GM18867 (cell line): ENCODE measurements at regions not wholly inside any gene's neighbourhood (a gene's known extent, or its start where the extent isn't known, plus 50 kb on each side); places are given as distances from the start of the nearest gene placed in this dataset.

Experiments used
- ATAC-seq: cut with Tn5 transposase; IDR thresholded peaks from one replicate; pipeline ENCODE4 v1.9.1; 2021; ENCODE audit warnings: mild to moderate bottlenecking, moderate library complexity; ENCODE audit not compliant: unreplicated experiment

- ATAC-seq, result no peak
Observed at GRCh38 chr14:22422238-22422637, 166.8 kb downstream of the DAD1 start.

- ATAC-seq, result no peak
Observed at GRCh38 chr14:22420598-22421186, 168.3 kb downstream of the DAD1 start.

GRCh38 chr14:22419620-22420019 lies 169.4 kb downstream of the DAD1 start:
- no peak for ATAC-seq

GRCh38 chr14:22418631-22419030 lies 170.4 kb downstream of the DAD1 start:
- no peak for ATAC-seq

GRCh38 chr14:22417914-22418313 lies 171.1 kb downstream of the DAD1 start:
- ATAC-seq, result no peak

- ATAC-seq, result no peak
Observed at GRCh38 chr14:22416193-22416592, 172.8 kb downstream of the DAD1 start.

GRCh38 chr14:22415605-22415959 lies 173.4 kb downstream of the DAD1 start:
- ATAC-seq, result no peak

- ATAC-seq, result no peak
Observed at GRCh38 chr14:22414876-22415604, 174.0 kb downstream of the DAD1 start.

- ATAC-seq, result no peak
Observed at GRCh38 chr14:22412926-22413411, 176.1 kb downstream of the DAD1 start.

GRCh38 chr14:22411398-22412055 lies 177.5 kb downstream of the DAD1 start:
- no peak for ATAC-seq

- ATAC-seq, result no peak
Observed at GRCh38 chr14:22410497-22410896, 178.5 kb downstream of the DAD1 start.

- no peak for ATAC-seq
Observed at GRCh38 chr14:22409006-22409405, 180.0 kb downstream of the DAD1 start.

- ATAC-seq, result no peak
Observed at GRCh38 chr14:22408547-22408946, 180.5 kb downstream of the DAD1 start.

- no peak for ATAC-seq
Observed at GRCh38 chr14:22407033-22407432, 182.0 kb downstream of the DAD1 start.

- ATAC-seq, result no peak
Observed at GRCh38 chr14:22405201-22405600, 183.8 kb downstream of the DAD1 start.

- ATAC-seq, result no peak
Observed at GRCh38 chr14:22403296-22403695, 185.7 kb downstream of the DAD1 start.

GRCh38 chr14:22400655-22401259 lies 188.3 kb downstream of the DAD1 start:
- ATAC-seq, result no peak

GRCh38 chr14:22399776-22400175 lies 189.2 kb downstream of the DAD1 start:
- ATAC-seq, result no peak

- no peak for ATAC-seq
Observed at GRCh38 chr14:22397221-22397737, 191.7 kb downstream of the DAD1 start.

GRCh38 chr14:22395803-22396202 lies 193.2 kb downstream of the DAD1 start:
- ATAC-seq, result no peak

- ATAC-seq, result no peak
Observed at GRCh38 chr14:22394616-22395015, 194.4 kb downstream of the DAD1 start.
